ENCODE measurements at regions not wholly inside any gene's neighbourhood (a gene's known extent, or its start where the extent isn't known, plus 50 kb on each side); places are given as distances from the start of the nearest gene placed in this dataset.

DNA sequence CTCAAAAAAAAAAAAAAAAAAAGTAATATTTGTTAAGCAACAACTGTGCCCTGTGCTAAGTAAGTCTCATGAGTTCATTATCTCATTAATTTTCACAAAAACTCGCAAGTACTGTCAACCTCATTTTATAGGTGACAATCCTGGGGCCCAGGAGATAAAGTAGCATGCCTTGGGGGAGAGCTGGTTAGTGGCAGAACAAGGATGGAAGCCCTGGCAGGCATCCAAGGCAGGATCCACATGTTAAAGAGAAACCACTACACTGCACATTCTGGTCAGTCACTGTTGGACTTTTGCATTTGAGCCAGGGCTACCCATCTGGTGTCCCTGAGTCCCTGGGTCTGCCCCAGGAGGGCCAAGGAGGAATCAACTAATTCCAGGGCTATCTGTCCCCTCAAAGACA lies 54.6 kb downstream of the ZFP36L2 start:
- peak; percentile 51 for DNase-seq

DNA sequence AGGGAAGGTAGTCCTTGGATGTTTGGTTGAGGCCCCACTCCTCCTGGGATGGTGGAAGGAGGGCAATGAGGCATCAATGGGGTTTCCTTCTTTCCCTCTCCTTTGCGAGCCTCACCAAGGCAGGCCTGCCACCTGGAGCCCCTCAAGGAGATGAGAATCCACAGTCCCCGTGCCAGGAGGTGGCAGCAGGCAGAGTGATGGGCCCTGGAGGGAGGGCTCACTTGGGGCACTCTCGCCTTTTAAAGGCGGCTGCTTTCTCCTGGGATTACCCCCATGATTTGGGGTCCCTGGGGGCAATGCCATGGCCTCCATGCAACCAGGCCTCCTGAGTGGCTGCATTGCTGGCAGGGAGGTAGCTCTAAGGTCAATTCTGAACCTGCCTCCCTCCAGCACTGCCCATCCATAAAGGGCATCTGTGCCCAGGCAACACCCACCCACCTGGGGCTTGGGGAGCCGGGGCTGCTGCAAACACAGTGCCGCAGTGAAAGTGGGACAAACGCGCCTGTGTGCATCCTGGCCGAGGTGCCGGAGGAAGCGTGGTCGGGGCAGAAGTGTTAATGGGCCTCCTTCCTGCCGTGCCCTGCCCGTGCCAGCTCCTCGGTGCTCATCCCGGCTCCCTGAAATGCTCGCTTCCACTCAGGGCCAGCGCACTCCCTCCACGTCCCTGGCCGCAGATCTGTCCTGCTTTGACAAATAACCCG lies 55.9 kb downstream of the ZFP36L2 start:
- DNase-seq: no peak

DNA sequence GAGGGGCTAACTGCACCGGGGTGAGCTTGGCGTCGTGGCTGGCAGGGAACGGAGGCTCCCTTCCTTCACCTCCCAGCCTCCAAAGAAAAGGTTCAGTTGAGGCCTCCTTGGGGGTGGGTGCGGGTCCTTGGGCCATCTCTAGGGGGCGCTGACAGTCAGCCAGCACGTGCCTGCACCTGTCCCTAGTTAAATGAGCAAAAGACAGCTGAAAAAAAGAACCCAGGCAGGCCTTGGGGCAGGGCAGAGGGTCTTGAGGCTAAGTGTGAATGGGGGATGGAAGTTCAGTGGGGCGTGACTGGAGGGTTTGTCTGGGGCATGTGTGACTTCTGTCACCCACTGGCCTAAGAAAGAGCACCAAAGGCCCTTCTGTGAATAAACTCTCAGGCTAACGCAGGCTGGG lies 56.4 kb downstream of the ZFP36L2 start:
- DNase-seq: no peak

DNA sequence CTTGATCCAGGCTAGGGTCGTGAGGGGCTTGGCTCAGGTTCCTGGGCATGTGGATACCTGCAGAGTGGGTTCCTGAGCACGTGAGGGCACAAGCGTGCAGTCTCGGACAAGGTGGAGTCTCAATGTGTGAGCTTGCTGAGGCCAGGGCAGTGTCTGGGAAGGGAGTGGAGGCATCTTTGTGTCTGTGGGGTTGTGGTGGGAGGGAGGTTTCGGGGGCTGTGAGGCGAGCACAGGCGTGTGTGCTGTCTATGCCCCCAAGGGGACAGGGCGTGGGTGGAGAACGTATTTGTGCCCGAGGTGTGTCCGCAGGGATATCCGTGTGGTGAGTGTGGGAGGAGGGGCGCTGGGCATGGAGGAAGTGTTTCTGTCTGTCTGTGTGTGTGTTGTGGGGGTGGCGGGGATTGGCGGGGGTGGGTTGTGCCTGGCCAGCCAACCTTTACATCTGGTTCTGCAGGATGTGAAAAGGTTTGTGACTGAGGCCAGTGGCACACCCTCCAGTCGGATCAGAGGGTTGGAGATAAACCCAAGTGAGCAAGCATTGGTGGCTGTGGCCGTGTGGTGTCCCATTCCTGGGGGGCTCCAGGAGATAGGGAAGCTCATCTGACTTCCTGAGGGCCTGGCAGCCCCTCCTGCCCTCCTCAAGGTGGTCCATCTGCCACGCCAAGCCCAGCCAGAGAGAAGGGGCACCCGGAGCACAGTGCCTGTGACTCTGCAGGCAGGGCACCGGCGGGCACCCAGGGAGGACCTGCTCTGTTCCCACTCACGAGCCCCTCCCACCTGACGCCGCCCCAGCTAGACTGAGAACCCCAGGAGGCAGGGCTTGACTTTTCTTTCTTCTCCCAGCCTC lies 57.1 kb downstream of the ZFP36L2 start:
- DNase-seq: no peak

DNA sequence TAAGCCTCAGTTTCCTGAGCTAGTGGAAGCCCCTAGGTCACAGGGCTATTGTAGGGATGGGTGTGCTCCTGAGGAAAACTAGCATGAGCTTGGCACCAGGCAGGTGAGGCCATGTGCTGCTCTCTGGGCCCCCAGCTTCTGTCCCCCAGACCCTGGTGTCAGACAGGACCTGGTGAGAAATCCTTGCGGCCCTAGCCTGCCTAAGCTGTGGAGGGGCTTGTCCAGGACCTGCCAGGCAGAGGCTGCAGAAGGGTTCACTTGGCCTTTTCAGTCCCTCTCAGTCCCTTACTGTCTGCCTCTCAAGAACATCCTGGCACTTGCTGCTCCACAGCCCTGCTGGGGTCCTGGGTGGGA lies 58.4 kb downstream of the ZFP36L2 start:
- no peak for DNase-seq

DNA sequence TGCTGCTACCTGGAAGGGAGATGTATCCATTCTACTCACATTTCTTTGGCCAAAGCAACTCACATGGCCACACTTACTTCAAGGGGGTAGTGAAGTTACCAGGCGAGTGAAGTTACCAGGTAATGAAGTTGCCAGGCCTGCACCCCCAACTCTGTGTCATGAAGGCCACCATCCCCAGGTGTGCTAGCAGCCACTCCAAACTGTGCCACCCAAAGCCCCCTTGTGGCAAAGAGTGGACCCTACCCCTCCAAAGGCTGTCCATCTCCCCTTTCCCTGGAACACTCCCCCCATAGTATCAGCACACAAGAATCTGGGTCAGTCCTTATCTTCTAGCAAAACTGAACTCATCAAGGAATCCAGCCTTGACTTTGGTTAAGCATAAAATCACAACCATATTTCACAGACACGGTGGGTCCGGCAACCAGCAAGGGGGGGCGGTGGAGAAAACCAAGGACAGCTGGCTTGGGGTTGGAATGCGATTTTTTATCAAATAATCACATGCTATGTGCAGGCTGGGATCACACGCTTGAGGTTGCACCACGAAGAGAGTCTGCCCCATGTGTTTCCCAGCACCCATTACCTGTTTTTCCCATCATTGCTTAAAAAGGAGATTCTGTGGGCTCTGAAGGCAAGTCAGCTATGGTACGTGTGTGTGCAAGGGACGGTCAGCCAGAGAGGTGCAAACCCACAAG lies 60.9 kb downstream of the ZFP36L2 start:
- no peak for DNase-seq

DNA sequence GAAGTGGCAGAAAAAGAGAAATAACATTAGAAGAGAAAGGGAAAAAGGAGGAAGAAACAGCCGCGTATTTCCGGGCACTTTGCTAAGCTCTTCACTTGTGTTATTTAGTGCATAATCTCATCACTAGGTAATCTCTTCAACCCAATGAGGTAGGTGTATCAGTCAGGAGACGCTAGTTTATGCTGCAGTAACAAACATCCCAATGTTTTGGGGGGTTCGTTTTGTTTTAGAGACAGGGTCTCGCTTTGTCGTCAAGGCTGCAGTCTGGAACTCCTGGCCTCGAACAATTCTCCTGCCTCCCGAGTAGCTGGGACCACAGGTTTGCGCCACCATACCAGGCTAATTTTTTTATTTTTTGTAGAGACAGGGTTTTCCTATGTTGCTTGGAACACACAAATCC lies 61.7 kb downstream of the ZFP36L2 start:
- DNase-seq: no peak

DNA sequence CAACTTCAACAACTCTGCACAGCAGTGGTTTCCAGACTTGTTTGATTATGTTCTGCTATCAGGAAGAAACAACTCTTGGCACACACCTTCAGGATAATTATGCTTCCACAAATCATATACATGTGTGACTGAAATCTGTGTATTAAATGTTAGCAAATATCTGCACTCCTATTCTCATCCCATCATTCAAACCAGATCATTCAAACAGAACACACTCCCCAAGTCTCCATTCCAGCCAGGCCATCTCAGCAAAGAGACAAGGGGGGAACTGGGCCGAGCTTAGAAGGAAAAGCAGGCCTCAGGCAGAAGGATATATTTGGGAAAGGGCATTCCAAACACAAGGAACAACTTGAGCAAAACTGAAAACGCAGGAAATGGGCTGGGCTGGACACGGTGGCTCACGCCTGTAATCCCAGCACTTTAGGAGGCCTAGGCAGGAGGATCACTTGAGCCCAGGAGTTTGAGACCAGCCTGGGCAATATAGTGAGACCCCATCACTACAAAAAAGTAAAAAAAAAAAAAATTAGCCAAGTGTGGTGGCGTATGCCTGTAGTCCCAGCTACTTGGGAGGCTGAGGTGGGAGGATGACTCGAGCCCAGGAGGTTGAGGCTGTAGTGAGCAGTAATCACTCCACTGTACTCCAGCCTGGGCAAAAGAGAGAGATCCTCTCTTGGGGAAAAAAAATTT lies 62.7 kb downstream of the ZFP36L2 start:
- DNase-seq: no peak

DNA sequence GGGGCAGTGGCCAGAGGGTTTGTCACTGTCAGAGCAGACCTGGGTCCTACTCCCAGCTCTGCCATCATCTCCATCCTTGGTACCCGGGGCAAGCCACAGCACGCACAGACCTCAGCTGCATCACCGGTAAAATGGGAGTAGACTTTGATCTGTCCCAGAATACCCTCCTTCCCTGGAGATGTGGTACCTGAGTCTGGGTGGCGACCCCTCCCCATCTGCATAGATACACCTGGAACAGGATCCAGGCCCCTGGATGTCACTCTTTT lies 64.0 kb downstream of the ZFP36L2 start:
- DNase-seq: no peak

DNA sequence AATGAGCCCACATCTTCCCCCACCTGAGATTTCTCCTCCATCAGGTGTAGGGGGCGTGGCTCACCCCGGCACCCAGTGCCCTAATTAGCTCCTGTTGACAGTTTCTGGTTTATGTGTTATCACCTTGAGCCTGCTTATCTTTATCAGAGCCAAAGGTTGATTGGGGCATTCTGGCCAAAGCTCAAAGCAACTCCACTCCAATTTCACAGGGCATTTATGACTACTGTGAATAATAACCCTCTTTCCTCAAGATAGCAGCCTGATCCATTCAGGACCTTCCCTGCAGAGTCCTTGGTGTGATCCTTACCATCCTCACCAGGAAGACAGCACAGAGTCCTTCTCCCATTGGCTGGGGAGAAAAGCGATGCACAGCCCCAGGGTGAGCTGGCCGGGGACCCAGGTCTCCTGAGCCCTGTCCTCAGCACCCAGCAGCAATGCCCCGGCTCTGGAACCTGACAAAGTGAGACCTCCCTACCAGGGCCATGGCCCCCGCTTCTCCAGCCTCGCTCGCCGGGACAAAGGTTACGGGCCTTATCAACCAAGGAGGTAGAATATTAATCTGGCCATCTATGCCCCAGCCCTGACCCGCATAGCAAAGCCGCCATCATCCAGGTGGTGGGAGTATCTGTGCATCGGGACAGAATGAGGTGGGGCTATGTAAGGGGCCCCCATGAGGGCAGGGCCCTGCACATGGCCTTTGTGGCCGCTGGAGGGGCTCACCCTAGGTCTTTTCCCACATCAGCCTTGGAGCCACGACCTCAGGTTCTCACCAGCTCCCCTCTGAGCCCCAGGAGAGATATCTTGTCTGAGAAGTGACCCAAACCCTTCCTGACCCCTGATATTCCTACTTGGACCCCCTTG lies 64.5 kb downstream of the ZFP36L2 start:
- DNase-seq: no peak

DNA sequence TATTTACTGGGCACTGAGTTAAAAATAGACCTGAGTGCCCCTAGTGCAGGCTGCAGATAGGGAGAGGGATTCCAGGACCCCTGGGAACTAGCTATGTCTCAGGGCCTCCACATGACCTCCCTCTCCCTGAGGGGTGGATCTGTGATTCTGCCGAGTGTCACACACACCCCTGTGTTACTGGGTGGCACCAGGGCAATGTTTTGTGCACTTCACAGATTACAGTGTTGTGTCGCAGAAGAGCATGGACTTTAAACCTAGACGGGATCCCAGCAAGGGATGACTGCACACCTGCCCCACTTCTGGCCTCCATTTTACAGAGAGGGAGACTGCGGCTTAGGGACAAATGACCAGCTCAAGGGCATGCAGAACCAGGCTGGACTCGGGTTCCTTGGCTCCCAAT lies 65.6 kb downstream of the ZFP36L2 start:
- DNase-seq: no peak

DNA sequence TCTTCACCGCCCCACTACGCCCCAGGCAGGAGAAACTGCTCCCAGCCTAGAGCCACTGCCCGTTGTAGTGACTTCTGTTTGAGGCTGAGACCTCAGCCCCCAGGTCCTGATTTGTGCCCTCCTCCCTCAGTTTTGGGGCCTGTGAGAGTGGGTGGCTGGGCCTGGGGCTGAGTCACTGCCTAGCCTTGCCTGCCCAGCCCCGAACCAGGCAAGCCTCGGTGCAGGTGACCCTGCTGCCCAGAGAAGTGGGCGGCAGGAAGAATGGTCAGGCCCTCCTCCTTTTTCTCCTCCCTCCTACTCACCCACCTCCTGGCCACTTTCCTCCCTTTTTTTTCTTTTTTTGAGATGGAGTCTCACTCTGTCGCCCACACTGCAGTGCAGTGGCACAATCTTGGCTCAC lies 66.6 kb downstream of the ZFP36L2 start:
- DNase-seq: no peak

DNA sequence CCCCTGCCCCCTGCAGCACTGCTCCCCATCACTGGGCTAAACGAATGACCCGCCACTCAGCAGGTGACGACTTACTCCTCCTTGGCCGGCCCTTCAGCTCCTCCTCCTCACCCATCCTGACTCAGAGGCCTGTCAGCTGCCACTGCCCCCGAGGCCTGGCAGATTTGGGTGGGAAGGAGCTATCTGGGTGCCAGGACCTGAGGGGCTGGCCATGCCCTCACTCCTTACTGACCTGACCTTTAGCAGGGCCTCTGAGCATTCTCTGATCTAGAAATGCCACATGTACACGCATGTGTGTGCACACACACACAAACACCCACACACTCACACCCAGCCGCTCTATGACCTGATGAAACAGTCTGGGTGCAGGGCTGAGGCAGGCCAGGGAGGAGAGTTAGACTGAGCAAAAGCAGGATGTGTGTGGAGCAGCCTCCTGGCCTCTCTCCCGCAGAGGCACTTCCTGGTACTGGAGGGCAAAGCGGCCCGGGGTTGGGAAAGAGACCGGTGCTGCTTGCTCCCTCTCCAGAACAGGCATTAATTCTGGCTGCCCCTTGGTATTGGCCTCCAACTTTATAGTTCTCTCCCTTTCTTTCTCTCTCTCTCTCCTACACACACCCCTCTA lies 68.0 kb downstream of the ZFP36L2 start:
- DNase-seq: no peak

DNA sequence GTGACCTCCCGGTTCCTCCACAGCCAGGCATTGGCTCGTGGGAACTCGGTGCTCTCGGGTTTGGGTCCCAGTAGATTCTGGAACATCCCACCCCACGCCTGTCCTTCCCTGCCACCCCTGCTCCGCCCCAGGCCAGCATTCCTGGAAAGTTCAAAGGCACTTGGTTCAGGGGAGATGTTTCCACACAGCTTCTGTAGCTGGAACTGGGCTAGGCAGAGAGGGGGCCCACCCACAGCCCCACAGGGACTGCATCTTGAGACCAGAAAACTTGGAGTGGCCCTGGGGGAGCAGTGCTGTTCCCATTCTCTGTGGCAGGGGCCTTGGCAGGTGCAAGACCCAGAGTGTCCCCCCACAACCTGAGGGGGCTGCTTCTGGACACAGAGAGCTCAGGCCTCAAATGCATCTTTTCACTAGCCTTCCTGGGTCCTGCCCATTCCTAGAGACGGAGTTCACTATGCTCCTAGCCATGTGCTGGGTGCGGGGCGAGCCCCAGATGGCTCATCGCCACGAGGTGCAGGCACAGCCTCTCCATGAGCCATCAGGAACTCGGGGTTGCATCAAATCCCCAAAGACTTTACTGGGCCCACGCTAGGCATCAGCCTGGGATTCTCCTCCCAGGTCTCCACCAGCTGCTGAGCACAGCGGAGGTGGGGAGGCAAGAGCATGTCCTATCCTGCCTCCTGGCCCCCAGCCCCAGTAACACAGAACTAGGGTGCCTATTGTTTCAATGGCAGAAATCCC lies 68.7 kb downstream of the ZFP36L2 start:
- no peak for DNase-seq

DNA sequence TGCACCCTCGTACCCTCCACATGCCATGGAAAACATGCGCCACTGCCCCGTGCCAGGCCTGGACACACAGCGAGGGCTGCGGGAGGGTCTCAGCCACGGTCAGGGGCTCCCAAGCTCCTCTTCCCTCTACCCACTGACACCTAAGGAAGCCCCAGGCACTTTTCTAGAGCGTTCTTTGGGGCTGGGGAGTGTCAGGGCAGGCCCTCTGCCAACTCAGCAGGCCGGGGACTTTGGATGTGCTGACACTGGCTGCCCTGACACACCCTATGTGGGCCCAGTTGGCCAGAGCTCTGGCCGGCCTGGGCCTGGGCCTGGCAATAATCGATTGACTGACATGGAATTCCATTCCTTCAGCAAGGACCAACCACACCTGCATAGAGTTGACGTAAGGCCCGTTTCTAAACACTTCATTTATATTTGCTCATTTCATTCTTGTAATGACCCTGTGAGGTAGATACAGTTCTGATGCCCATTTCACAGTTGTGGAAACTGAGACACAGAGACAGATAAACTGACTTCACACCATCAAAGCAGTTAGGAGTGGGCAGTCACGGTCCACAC lies 70.5 kb downstream of the ZFP36L2 start:
- no peak for DNase-seq

DNA sequence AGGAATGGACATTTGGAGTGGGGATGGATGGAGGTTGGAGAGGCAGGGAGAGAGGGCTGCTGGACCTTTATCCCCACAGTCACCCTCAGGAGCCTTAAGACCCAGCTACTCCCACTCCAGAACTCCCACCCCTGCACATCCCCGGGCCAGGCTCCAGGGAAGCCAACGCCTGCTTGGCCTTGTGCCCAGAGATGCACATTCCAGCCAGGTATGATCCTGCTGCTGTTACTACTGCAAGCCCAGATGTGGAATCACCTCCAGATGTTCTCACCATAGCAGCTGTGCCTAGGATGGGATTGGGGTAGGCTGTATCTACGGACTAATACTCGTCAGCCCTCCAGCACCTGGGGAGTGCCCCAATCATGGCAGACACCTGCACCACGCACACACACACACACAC lies 71.7 kb downstream of the ZFP36L2 start:
- no peak for DNase-seq

DNA sequence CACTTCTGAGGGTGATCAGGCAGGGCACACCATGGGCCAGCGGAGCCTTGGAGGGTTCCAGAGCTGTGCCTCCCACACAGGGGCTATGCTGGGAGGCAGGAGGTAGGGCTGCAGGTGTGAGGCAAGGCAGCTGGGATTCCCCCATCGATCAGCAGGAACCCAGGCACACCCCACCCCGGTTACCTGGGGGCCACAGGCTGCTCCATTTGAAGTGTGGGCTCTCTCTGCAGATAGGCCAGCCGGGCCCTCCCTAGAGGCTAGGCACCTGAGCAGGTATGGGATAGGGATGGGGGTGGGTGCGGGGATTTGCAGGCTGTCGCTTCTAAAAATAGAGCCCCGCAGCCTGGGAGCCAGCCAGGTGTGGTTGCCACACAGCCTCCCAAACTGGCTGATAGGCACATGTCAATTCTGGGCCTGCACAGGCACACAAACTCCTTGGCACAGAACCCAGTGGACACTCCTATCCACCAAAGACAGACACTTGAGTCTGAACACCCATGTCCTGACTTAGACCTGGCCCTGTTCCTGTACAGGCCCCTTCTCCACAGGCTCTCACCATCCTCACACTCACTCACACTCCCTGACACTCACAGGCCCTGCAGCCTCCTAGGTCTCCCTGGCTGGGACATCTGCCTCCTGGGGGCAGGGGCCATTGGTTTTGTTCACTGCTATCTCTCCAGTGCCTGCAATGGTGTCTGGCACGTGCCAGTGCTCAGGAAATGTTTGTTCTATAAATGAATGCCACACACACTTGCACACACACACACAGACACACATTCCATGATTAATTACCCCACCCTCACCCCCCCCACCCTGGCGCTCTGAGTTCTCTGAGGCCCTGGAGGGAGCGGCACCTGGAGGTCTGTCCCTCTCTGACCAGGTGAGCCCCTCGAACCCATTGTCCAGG lies 73.4 kb downstream of the ZFP36L2 start:
- no peak for DNase-seq

DNA sequence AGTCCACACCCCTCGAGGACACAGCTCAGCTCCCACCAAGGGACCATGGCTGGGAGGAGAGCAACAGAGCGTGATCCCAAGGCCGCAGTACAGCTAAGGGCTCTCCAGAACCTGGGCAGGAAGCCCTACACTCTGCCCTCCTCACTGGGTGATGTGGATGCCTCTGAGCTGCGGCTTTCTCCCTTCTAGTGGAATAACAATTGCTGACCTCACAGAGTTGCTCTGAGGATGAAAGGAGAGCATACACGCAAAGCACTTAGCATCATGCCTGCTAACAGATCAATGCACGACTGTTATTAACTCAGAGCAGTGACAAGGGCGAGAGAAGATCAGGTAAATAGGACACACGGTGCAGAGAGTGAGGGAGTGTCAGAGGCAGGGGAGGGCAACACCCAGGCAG lies 74.2 kb downstream of the ZFP36L2 start:
- DNase-seq: no peak

DNA sequence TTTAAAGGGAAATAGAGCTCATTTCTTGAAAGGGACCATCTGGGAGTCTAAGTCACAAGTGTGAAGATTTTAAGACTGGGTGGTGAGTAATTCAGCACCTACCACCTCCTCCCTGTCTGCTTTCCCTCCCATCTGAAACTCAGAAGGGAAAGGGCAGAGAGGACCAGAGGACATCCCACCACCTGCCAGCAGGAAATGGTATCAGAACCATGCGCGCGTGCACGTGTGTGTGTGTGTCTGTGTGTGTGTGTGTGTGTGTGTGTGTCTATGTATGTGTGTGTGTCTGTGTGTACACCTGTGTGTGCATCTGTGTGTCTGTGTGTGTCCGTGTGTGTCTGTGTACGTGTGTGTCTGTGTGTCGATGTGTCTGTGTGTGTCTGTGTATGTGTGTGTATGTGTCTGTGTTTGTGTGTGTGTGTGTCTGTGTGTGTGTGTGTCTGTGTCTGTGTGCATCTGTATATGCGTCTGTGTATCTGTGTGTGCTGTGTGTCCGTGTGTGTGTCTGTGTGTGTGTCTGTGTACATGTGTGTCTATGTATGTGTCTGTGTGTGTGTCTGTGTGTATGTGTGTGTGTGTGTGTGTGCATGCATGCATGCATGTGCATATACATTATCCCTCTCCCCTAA lies 76.8 kb downstream of the ZFP36L2 start:
- DNase-seq: no peak

All from tongue (tissue), 1 donor.